RWPE1 (cell line): ENCODE measurements at regions not wholly inside any gene's neighbourhood (a gene's known extent, or its start where the extent isn't known, plus 50 kb on each side); places are given as distances from the start of the nearest gene placed in this dataset.
A peak's percentile ranks its signal among the peaks of the same experiment; 100 is the strongest.
"Not testable (repeated sequence)": the region's sequence is repeated elsewhere in the genome, so short reads cannot be mapped to it uniquely, and the experiment has no call there.

Source experiments
- CTCF ChIA-PET: fragments of 350-600 bp; sonication (Branson Sonifier 250); formaldehyde crosslinking; extraction: SDS; loops from one replicate; lab custom pipeline; 2021; lab: Yijun Ruan, JAX
- POLR2A ChIA-PET: fragments of 400-600 bp; formaldehyde crosslinking; extraction: SDS; loops from one replicate; lab custom pipeline; 2020; ENCODE audit warnings: antibody characterized with exemption; ENCODE audit not compliant: low non-redundant PET; lab: Yijun Ruan, JAX
- DNase-seq: peaks from one replicate; pipeline ENCODE4 v3.0.0; 2012; ENCODE audit warnings: low spot score
- H3K27ac ChIP-seq: fragments of 450-650 bp; 2 replicates; pipeline ENCODE4 v1.5.1; 2017
- CTCF ChIP-seq: fragments of 450-650 bp; conservative IDR thresholded peaks from 2 replicates; pipeline ENCODE4 v1.5.1; 2017; ENCODE audit warnings: low read depth, mild to moderate bottlenecking

GRCh38 chr2:121150713-121151112 lies 134.3 kb downstream of the TFCP2L1 start:
- TF ChIP-seq CTCF = no peak
- DNase-seq = no peak
- no peak overlapping the region for H3K27ac ChIP-seq
- POLR2A ChIA-PET = no interaction called here
- CTCF ChIA-PET = interaction anchor here (0.6 to 1.5 kb wide), 6 partner anchors 51 to 696 kb away, joined by 3 to 4 read pairs (median 3); no protein-coding TSS in a partner anchor

- no peak overlapping the region for H3K27ac ChIP-seq
- CTCF ChIA-PET = interaction anchor here (0.6 to 1.5 kb wide), 3 partner anchors 52 to 697 kb away, joined by 3 to 4 read pairs (median 3); no protein-coding TSS in a partner anchor
- peak; percentile 61 for DNase-seq
- TF ChIP-seq CTCF = no peak
- POLR2A ChIA-PET = no interaction called here
These were observed 133.5 kb downstream of the TFCP2L1 start for GRCh38 chr2:121151311-121152109.

- ChIA-PET CTCF (no interaction called here), POLR2A (no interaction called here)
- no peak for DNase-seq
- no peak overlapping the region for H3K27ac ChIP-seq
- TF ChIP-seq CTCF = no peak
These were observed 132.1 kb downstream of the TFCP2L1 start for GRCh38 chr2:121152861-121153260.

GRCh38 chr2:121153516-121153915 lies 131.5 kb downstream of the TFCP2L1 start:
- CTCF ChIA-PET = no interaction called here
- POLR2A ChIA-PET = no interaction called here
- no peak for TF ChIP-seq CTCF
- H3K27ac ChIP-seq = no peak overlapping the region
- no peak for DNase-seq

- no peak for DNase-seq
- TF ChIP-seq CTCF = no peak
- ChIA-PET POLR2A (no interaction called here), CTCF (no interaction called here)
- peak overlapping the region; percentile 72 for H3K27ac ChIP-seq
These were observed 129.4 kb downstream of the TFCP2L1 start for GRCh38 chr2:121155502-121156056.

- POLR2A ChIA-PET, CTCF ChIA-PET, DNase-seq, H3K27ac ChIP-seq: not testable (repeated sequence)
These were observed 127.5 kb downstream of the TFCP2L1 start for GRCh38 chr2:121157481-121157880.
